ENCODE measurements at regions not wholly inside any gene's neighbourhood (a gene's known extent, or its start where the extent isn't known, plus 50 kb on each side); places are given as distances from the start of the nearest gene placed in this dataset.

DNA sequence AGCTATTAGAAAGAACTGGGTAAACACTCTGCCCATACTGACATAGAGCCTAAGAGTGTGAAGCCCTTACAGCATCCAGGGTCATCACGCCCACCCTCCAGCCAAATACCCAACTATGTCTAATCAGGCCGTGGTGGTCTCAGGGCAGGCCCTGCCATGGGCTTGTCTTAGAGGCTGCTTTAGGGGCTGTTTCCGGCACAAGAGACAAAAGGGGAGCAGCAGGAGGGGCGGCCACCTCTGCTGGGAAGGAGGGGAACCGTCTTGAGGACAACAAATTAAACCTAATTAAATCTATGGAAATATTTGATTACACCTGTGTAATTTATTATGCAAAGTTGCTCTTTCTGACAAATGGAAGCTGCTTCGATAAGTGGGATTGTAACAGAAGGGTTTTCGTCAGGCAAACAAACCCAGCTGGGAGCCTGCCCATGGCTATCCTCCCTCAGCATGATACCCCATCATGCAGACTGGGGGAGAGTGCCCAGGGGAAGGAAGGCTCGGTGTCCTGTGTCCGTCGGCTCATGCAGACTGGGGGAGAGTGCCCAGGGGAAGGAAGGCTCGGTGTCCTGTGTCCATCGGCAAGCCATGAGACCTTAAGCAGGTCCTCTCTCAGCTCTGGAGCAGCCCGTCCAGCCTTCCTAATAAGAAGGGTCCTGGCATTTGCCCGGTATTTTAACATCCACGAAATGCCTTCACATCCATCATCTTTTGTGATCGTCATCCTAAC is 163.6 kb upstream of the B3GAT1 start:
- TF ChIP-seq ZNF830 (tag by site-specific recombination; IDR thresholded peaks at IDR 0.05; ENCODE audit: low read depth), result no peak
- no peak for TF ChIP-seq HOXD13 (CRISPR knock-in tag; IDR thresholded peaks at IDR 0.05; ENCODE audit: borderline replicate concordance)
- TF ChIP-seq CTCF (tag by site-specific recombination; IDR thresholded peaks at IDR 0.05), result no peak
- TF ChIP-seq SP3 (tag by site-specific recombination; IDR thresholded peaks at IDR 0.05), result no peak
- no peak for TF ChIP-seq MZF1 (tag by site-specific recombination; IDR thresholded peaks at IDR 0.05; ENCODE audit: borderline replicate concordance)
- TF ChIP-seq ZEB2 (tag by site-specific recombination; IDR thresholded peaks at IDR 0.05), result no peak
- TF ChIP-seq, protein P1, sequence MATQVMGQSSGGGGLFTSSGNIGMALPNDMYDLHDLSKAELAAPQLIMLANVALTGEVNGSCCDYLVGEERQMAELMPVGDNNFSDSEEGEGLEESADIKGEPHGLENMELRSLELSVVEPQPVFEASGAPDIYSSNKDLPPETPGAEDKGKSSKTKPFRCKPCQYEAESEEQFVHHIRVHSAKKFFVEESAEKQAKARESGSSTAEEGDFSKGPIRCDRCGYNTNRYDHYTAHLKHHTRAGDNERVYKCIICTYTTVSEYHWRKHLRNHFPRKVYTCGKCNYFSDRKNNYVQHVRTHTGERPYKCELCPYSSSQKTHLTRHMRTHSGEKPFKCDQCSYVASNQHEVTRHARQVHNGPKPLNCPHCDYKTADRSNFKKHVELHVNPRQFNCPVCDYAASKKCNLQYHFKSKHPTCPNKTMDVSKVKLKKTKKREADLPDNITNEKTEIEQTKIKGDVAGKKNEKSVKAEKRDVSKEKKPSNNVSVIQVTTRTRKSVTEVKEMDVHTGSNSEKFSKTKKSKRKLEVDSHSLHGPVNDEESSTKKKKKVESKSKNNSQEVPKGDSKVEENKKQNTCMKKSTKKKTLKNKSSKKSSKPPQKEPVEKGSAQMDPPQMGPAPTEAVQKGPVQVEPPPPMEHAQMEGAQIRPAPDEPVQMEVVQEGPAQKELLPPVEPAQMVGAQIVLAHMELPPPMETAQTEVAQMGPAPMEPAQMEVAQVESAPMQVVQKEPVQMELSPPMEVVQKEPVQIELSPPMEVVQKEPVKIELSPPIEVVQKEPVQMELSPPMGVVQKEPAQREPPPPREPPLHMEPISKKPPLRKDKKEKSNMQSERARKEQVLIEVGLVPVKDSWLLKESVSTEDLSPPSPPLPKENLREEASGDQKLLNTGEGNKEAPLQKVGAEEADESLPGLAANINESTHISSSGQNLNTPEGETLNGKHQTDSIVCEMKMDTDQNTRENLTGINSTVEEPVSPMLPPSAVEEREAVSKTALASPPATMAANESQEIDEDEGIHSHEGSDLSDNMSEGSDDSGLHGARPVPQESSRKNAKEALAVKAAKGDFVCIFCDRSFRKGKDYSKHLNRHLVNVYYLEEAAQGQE (tag by site-specific recombination; IDR thresholded peaks at IDR 0.05), result no peak
- TF ChIP-seq YY1 (tag by site-specific recombination; IDR thresholded peaks at IDR 0.05), result no peak
- TF ChIP-seq ZBTB10 (tag by site-specific recombination; IDR thresholded peaks at IDR 0.05), result no peak
- no peak for TF ChIP-seq ZBTB17 (tag by site-specific recombination; IDR thresholded peaks at IDR 0.05)
- no peak for TF ChIP-seq ATF2 (tag by site-specific recombination; IDR thresholded peaks at IDR 0.05; ENCODE audit: low read depth)
- no peak for TF ChIP-seq ZNF548 (tag by site-specific recombination; IDR thresholded peaks at IDR 0.05)

Data from HEK293 (cell line).